GM10266 (cell line): ENCODE measurements at regions not wholly inside any gene's neighbourhood (a gene's known extent, or its start where the extent isn't known, plus 50 kb on each side); places are given as distances from the start of the nearest gene placed in this dataset.

ENCODE experiments used
- DNase-seq: peaks from one replicate; pipeline ENCODE4 v3.0.0; 2012; ENCODE audit errors: extremely low spot score
- TF ChIP-seq, protein P1 (sequence below): IDR thresholded peaks from 2 replicates; pipeline ENCODE4 v1.5.1; 2012; ENCODE audit warnings: mild to moderate bottlenecking, low read depth; ENCODE audit not compliant: control insufficient read depth, insufficient read depth; ENCODE audit errors: missing control alignments

DNA sequence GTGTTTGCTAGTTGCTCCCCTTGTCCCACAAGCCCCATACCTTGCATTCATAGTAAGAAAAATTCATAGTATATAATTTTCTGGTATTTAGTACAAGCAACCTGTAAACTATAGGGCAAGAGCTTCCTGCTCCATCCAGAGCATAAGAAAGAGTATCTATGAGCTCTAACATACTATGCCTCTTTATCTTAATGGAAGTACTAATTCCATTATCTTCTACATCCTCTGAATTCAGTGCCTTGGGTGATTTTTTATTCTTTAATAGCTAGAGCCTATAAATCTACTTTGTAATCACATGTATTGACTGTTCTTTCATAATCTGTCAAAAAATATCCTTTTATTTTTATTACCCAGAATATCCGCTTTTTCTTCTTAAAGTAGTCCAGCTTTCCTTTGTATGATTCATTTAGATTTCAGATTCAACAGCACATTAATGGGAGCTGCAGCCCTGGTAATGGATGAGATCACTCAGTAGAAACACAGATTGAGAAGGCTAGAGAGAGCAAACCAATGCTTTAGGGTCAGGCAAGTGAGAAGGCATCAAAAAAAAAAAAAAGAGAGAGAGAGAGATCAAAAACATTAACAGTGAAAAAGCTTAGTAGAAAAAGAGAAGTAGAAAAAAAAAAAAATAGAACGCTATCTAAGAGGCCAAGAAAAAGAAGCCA lies 511.5 kb upstream of the NAALADL2 start:
- TF ChIP-seq, protein P1, sequence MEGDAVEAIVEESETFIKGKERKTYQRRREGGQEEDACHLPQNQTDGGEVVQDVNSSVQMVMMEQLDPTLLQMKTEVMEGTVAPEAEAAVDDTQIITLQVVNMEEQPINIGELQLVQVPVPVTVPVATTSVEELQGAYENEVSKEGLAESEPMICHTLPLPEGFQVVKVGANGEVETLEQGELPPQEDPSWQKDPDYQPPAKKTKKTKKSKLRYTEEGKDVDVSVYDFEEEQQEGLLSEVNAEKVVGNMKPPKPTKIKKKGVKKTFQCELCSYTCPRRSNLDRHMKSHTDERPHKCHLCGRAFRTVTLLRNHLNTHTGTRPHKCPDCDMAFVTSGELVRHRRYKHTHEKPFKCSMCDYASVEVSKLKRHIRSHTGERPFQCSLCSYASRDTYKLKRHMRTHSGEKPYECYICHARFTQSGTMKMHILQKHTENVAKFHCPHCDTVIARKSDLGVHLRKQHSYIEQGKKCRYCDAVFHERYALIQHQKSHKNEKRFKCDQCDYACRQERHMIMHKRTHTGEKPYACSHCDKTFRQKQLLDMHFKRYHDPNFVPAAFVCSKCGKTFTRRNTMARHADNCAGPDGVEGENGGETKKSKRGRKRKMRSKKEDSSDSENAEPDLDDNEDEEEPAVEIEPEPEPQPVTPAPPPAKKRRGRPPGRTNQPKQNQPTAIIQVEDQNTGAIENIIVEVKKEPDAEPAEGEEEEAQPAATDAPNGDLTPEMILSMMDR: no peak
- no peak for DNase-seq

DNA sequence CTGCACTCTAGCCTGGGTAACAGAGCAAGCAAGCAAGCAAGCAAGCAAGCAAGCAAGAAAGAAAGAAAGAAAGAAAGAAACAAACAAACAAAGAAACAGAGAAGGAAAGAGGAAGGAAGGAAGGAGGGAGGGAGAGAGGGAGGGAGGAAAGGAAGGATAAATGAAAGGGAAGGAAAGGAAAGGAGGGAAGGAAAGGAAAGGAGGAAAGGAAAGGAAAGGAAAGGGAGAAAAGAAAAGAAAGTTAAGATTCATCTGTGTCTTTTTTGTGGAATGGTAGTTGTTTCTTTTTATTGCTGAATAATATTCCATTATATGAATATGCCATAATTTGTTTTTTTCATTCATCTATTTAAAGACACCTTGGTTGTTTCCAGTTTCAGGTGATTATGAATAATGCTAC lies 506.9 kb upstream of the NAALADL2 start:
- TF ChIP-seq, protein P1: no peak
- no peak for DNase-seq

DNA sequence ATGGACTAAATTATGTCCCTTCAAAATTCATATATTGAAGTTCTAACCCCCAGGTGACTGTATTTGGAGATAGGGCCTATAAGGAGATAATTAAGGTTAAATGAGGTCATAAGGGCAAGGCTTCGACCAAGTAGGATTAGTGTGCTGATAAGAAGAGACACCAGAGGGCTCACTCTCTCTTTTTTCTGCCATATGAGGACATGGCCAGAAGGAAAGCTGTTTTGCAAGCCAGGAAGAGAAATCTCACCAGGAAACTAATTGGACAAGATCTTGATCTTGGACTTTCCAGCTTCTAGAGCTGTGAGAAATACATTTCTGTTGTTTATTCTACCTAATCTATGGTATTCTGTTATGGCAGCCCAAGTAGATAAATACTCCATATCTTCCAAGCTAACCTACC lies 503.6 kb upstream of the NAALADL2 start:
- no peak for DNase-seq
- TF ChIP-seq, protein P1: peak; percentile 30

DNA sequence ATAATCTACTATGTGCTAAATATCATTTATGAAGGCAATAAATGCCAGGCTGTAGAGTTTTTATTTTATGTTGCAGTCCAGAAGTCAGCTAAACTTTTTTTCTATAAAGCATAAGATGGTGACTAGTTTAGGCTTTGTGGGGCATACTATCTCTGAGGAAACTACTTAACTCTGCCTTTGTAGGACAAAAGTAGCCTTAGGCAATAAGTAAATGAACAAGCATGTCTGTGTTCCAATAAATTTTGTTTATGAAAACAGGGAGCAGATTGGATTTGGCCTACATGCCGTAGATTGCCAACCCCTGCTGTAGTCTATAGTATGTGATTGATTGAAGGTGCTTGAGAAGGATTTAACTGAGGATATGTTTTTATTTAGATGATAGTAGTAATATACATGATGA lies 502.5 kb upstream of the NAALADL2 start:
- TF ChIP-seq, protein P1: no peak
- no peak for DNase-seq

DNA sequence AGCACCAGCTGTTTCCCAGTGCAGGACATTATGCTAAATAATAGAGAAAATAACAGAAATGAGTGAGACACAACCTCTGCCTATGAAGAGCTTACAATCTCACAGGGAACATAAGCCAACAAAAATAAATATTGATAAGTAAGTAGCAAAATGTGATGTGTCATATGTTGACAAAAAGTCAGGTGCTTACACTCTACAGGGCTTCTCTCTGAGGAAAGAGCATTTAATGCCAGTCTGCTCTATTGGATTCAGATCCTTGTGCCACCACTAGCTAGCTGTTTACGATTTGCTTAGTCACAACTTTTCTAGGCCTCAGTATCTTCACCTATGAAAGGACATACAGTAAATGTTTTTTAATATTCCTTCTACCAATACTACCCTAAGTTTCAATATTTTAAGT lies 500.9 kb upstream of the NAALADL2 start:
- TF ChIP-seq, protein P1: no peak
- DNase-seq: no peak

DNA sequence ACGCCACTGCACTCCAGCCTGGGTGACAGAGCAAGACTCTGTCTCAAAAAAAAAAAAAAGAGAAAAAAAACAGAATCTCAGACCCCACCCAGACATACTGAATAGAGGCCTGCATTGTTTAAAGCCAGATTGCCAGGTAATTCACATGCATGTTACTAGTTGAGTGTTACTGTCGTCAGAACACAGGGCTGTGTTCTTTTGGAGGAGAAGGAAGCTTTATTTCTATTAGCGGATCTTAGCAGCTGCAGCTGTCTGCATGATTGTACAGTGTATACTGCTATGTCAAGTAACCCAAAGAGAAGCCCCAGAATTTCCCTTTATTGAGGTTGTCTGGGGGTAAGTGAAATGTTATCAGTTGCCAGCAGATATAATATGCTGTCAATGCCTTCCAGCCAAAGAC lies 496.6 kb upstream of the NAALADL2 start:
- TF ChIP-seq, protein P1: no peak
- no peak for DNase-seq

DNA sequence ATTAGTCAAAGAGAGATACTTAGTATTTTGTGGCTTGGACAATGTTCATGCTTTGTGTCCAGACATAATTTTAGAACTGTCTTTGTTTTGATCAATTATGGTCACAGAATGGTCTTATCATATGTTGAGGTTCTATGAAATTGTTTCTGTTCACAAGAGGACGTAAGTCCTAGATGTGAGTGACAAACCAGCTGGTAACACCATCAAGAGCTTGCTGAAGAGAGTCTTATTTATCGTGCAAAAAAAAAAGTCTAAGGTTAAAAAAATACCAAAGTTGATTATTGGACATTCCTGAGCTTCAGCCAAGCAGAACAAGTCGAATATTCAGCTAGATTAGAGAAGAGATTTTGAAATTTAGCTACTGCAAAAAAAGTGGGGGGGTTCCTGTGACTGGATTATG lies 495.9 kb upstream of the NAALADL2 start:
- no peak for DNase-seq
- TF ChIP-seq, protein P1: no peak
